ENCODE measurements at regions not wholly inside any gene's neighbourhood (a gene's known extent, or its start where the extent isn't known, plus 50 kb on each side); places are given as distances from the start of the nearest gene placed in this dataset.

DNA sequence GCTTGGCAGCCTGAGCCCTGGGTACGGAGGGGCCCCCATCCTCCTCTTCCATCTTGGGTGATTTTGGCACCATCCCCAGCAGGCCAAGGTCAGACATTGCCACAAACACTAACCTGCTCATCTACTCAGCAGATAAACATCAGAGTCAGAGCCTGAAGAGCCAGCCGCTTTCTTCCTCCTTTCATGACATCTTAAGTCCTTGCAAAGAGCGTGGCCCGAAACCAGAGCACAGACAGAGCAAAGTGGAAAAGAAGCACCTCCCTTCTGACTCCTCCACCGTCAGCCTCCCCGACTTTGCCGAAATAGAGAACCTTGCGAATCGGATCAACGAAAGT lies 60.4 kb upstream of the RPH3AL start:
- H3K9ac ChIP-seq (replicated peaks in 1 of 4; ENCODE audit: extremely low read depth in 1 of 4, low read depth in 3 of 4, low read length in 3 of 4), result no peak overlapping the region
- TF ChIP-seq SP2 (IDR thresholded peaks at IDR 0.05; ENCODE audit: low read length) (no peak), SIN3A (conservative IDR thresholded peaks at IDR 0.05 in 1 of 2, IDR thresholded peaks at IDR 0.05 in 1 of 2; ENCODE audit: low read depth in 1 of 2, low read length in 2 of 2) (no peak), CBX8 (IDR thresholded peaks at IDR 0.05; ENCODE audit: borderline replicate concordance, low read depth, low read length) (no peak), SIX5 (IDR thresholded peaks at IDR 0.05; ENCODE audit: low read depth, low read length) (no peak), CHD2 (IDR thresholded peaks at IDR 0.05; ENCODE audit: low read length) (no peak), NRF1 (IDR thresholded peaks at IDR 0.05; ENCODE audit: low read depth, low read length) (no peak), SRF (IDR thresholded peaks at IDR 0.05; ENCODE audit: low read depth, low read length) (no peak), SUZ12 (IDR thresholded peaks at IDR 0.05; ENCODE audit: low read length) (no peak), JUND (IDR thresholded peaks at IDR 0.05; ENCODE audit: low read length) (no peak), CTBP2 (IDR thresholded peaks at IDR 0.05; ENCODE audit: borderline replicate concordance, insufficient read depth, insufficient read length, low read length) (no peak), EP300 (IDR thresholded peaks at IDR 0.05; ENCODE audit: borderline replicate concordance in 1 of 2, low read depth in 2 of 2, low read length in 2 of 2) (no peak)

More for the DNA sequence above, 60.4 kb upstream of the RPH3AL start:
- Histone ChIP-seq H3K9me3 (ENCODE audit: insufficient read depth in 2 of 2, low read depth in 1 of 2, low read length in 1 of 2) (no peaks in the 10 kb centered on the region), H4K8ac (ENCODE audit: extremely low read depth, insufficient read depth, low read length) (no peak overlapping the region), H3K79me1 (ENCODE audit: low read depth, low read length) (no peaks in the 10 kb centered on the region; the same call in 1 of the 2 replicates), H3K4me3 (ENCODE audit: extremely low read depth in 1 of 4, insufficient read depth in 2 of 4, low read depth in 3 of 4, low read length in 4 of 4) (no peak overlapping the region), H3K36me3 (ENCODE audit: control insufficient read depth in 2 of 4, insufficient read depth in 4 of 4, low read length in 3 of 4) (0 out of 8 replicates have a peak, but pooled peaks cover 0 to 3% (median 0%) of the 10 kb centered on the region in 4 experiments), H3K4me1 (replicated peaks in 1 of 4; ENCODE audit: control insufficient read depth in 3 of 4, insufficient read depth in 4 of 4, low read length in 3 of 4) (peaks cover 0 to 8% (median 3%) of the 10 kb centered on the region in 4 experiments; a peak in 4 of 7 replicates), H2BK20ac (ENCODE audit: low read length) (no peak overlapping the region), H3K4me2 (ENCODE audit: insufficient read depth in 1 of 2, low read depth in 2 of 2, low read length in 2 of 2) (no peak overlapping the region), H2BK12ac (ENCODE audit: low read depth, low read length) (peak overlapping the region; percentile 65; the same call in 1 of the 2 replicates), H2BK15ac (ENCODE audit: low read length) (no peak overlapping the region; the same call in 1 of the 2 replicates), H3K27ac (ENCODE audit: low read depth, low read length) (no peak overlapping the region), H3K56ac (replicated peaks; ENCODE audit: insufficient read length, low read depth, low read length) (no peak overlapping the region), H4K20me1 (replicated peaks in 1 of 2; ENCODE audit: control insufficient read depth in 1 of 2, insufficient read depth in 2 of 2, low read length in 2 of 2) (no peaks in the 10 kb centered on the region), H3K14ac (ENCODE audit: insufficient read length) (no peak overlapping the region), H3K4ac (replicated peaks; ENCODE audit: insufficient read length, low read depth, low read length) (no peak overlapping the region), H3K79me2 (ENCODE audit: control insufficient read depth in 1 of 2, insufficient read depth in 2 of 2, low read length in 2 of 2) (no peaks in the 10 kb centered on the region), H2AFZ (ENCODE audit: low read length) (no peak overlapping the region), H2BK120ac (replicated peaks; ENCODE audit: low read depth, low read length) (no peak overlapping the region), H4K91ac (replicated peaks; ENCODE audit: insufficient read length, low read length) (no peak overlapping the region), H3K18ac (ENCODE audit: extremely low read depth, low read length) (no peak overlapping the region), H4K5ac (ENCODE audit: insufficient read length, low read depth, low read length) (no peak overlapping the region), H3K23me2 (ENCODE audit: low read depth, low read length) (peaks cover 4% of the 10 kb centered on the region; the same call in 1 of the 2 replicates), H2BK5ac (ENCODE audit: low read depth, low read length) (no peak overlapping the region), H2AK5ac (ENCODE audit: low read depth, low read length) (no peak overlapping the region), H3K27me3 (replicated peaks in 1 of 4; ENCODE audit: control insufficient read depth in 3 of 4, extremely low read depth in 1 of 4, insufficient read depth in 3 of 4, low read length in 3 of 4) (no peaks in the 10 kb centered on the region), H3K23ac (ENCODE audit: insufficient read length) (no peak overlapping the region)
- CTCF ChIA-PET (ENCODE audit: partially characterized antibody), result interaction anchor here (0.7 to 3.2 kb wide), 28 partner anchors 10 to 298 kb away, joined by 3 to 73 read pairs (median 5); no protein-coding TSS in a partner anchor
- POLR2A ChIA-PET (ENCODE audit: partially characterized antibody), result interaction anchor here (0.6 to 1.4 kb wide), 2 partner anchors 9 to 158 kb away, joined by 3 to 4 read pairs; no protein-coding TSS in a partner anchor
- WGBS, 2 experiments (ENCODE audit: extremely low coverage in 1 of 2, insufficient coverage in 1 of 2, insufficient read length in 1 of 2, insufficient replicate concordance in 2 of 2, low coverage in 1 of 2, low lambda C conversion rate in 2 of 2, missing lambda C conversion rate in 1 of 2), result 91% methylated on average over 10 of the region's 10 CpGs; no CpG with 5 or more reads in 1 of the 2 experiments
- FAIRE-seq (no peak), DNase-seq (ENCODE audit: low read depth in 1 of 2, low spot score in 2 of 2) (no peak)

All from H1 (cell line).